ENCODE measurements at regions not wholly inside any gene's neighbourhood (a gene's known extent, or its start where the extent isn't known, plus 50 kb on each side); places are given as distances from the start of the nearest gene placed in this dataset.
A peak's percentile ranks its signal among the peaks of the same experiment; 100 is the strongest.

GRCh38 chr2:52886556-52886955, 881.0 kb upstream of the CHAC2 start:
- DNase-seq (ENCODE audit: low read depth in 4 of 4, low spot score in 3 of 4): no peak

- DNase-seq (ENCODE audit: low read depth in 4 of 4, low spot score in 3 of 4): no peak
Measured at GRCh38 chr2:52884761-52885352, 882.7 kb upstream of the CHAC2 start.

- DNase-seq (ENCODE audit: low read depth in 4 of 4, low spot score in 3 of 4): no peak
Measured at GRCh38 chr2:52882974-52883373, 884.6 kb upstream of the CHAC2 start.

GRCh38 chr2:52881606-52882005, 886.0 kb upstream of the CHAC2 start:
- DNase-seq (ENCODE audit: low read depth in 4 of 4, low spot score in 3 of 4): no peak

GRCh38 chr2:52880872-52881271, 886.7 kb upstream of the CHAC2 start:
- DNase-seq (ENCODE audit: low read depth in 4 of 4, low spot score in 3 of 4): no peak

- DNase-seq (ENCODE audit: low read depth in 4 of 4, low spot score in 3 of 4): no peak
Measured at GRCh38 chr2:52879561-52879960, 888.0 kb upstream of the CHAC2 start.

GRCh38 chr2:52877703-52878102, 889.9 kb upstream of the CHAC2 start:
- DNase-seq (ENCODE audit: low read depth in 4 of 4, low spot score in 3 of 4): no peak

- DNase-seq (ENCODE audit: low read depth in 4 of 4, low spot score in 3 of 4): no peak
Measured at GRCh38 chr2:52874466-52875106, 893.0 kb upstream of the CHAC2 start.

- DNase-seq (ENCODE audit: low read depth in 4 of 4, low spot score in 3 of 4): no peak
Measured at GRCh38 chr2:52862801-52863200, 904.8 kb upstream of the CHAC2 start.

GRCh38 chr2:52861596-52861995, 906.0 kb upstream of the CHAC2 start:
- DNase-seq (ENCODE audit: low read depth in 4 of 4, low spot score in 3 of 4): no peak

GRCh38 chr2:52859065-52859464, 908.5 kb upstream of the CHAC2 start:
- no peak for DNase-seq (ENCODE audit: low read depth in 4 of 4, low spot score in 3 of 4)

GRCh38 chr2:52857722-52858121, 909.9 kb upstream of the CHAC2 start:
- DNase-seq (ENCODE audit: low read depth in 4 of 4, low spot score in 3 of 4): no peak

- no peak for DNase-seq (ENCODE audit: low read depth in 4 of 4, low spot score in 3 of 4)
Measured at GRCh38 chr2:52852006-52852405, 915.6 kb upstream of the CHAC2 start.

GRCh38 chr2:52844701-52845423, 922.7 kb upstream of the CHAC2 start:
- DNase-seq (ENCODE audit: low read depth in 4 of 4, low spot score in 3 of 4): no peak

- DNase-seq (ENCODE audit: low read depth in 4 of 4, low spot score in 3 of 4): no peak
Measured at GRCh38 chr2:52835909-52836308, 931.7 kb upstream of the CHAC2 start.

GRCh38 chr2:52831216-52831615, 936.4 kb upstream of the CHAC2 start:
- no peak for DNase-seq (ENCODE audit: low read depth in 4 of 4, low spot score in 3 of 4)

- no peak for DNase-seq (ENCODE audit: low read depth in 4 of 4, low spot score in 3 of 4)
Measured at GRCh38 chr2:52828112-52828511, 939.5 kb upstream of the CHAC2 start.

- DNase-seq (ENCODE audit: low read depth in 4 of 4, low spot score in 3 of 4): no peak
Measured at GRCh38 chr2:52821631-52822030, 946.0 kb upstream of the CHAC2 start.

GRCh38 chr2:52818958-52819357, 948.6 kb upstream of the CHAC2 start:
- no peak for DNase-seq (ENCODE audit: low read depth in 4 of 4, low spot score in 3 of 4)

GRCh38 chr2:52810460-52810859, 957.1 kb upstream of the CHAC2 start:
- DNase-seq (ENCODE audit: low read depth in 4 of 4, low spot score in 3 of 4): peak in 3 of 4 donors; percentile 5 to 10 (median 6)

GRCh38 chr2:52805901-52806410, 961.6 kb upstream of the CHAC2 start:
- DNase-seq (ENCODE audit: low read depth in 4 of 4, low spot score in 3 of 4): no peak

GRCh38 chr2:52794581-52794980, 973.0 kb upstream of the CHAC2 start:
- no peak for DNase-seq (ENCODE audit: low read depth in 4 of 4, low spot score in 3 of 4)
